GM12892 (cell line): ENCODE measurements at regions not wholly inside any gene's neighbourhood (a gene's known extent, or its start where the extent isn't known, plus 50 kb on each side); places are given as distances from the start of the nearest gene placed in this dataset.

Source experiments
- DNase-seq: peaks from one replicate; pipeline ENCODE4 v3.0.0; 2011; ENCODE audit not compliant: insufficient read length
- FAIRE-seq: peaks from 2 replicates; lab custom pipeline; 2011; peaks lifted over from hg19 to GRCh38; lab: Jason Lieb, UNC
- POLR2A ChIP-seq: IDR thresholded peaks from 2 replicates; pipeline ENCODE4 v1.6.1; 2011; ENCODE audit warnings: low read depth, low read length, control low read depth
- POLR2AphosphoS5 ChIP-seq: IDR thresholded peaks from 2 replicates; pipeline ENCODE4 v1.6.1; 2011; ENCODE audit warnings: low read depth, low read length, control low read depth
- TAF1 ChIP-seq: IDR thresholded peaks from 2 replicates; pipeline ENCODE4 v1.6.1; 2011; ENCODE audit warnings: low read depth, mild to moderate bottlenecking, control low read depth, low read length, borderline replicate concordance

- DNase-seq (no peak), FAIRE-seq (no peak)
- TF ChIP-seq POLR2AphosphoS5 (no peak), TAF1 (no peak), POLR2A (no peak)
Measured at GRCh38 chr4:132527817-132528216, 621.3 kb upstream of the PCDH10 start.

GRCh38 chr4:132530861-132531260 lies 618.2 kb upstream of the PCDH10 start:
- TF ChIP-seq TAF1: no peak
- no peak for TF ChIP-seq POLR2A
- no peak for TF ChIP-seq POLR2AphosphoS5
- DNase-seq: no peak
- FAIRE-seq: no peak

DNA sequence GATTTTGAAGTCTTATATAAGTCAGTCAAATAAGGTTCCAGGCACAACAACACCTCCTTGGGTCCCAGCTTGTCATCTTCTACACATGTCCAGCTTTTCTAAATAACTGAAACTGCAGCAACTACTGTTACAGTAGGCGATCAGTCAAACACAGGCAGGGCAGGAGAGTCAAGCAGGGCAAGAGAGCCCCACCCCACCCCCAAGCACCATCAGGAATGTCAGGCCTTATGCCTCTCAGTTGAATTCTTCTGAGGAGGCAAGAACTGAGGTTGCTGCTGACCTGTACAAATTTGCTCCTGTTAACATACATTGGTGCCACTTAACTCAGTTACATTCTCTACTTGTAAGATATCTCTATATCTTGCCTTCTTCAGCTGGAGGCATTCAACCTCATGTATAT lies 608.8 kb upstream of the PCDH10 start:
- no peak for FAIRE-seq
- DNase-seq: no peak
- no peak for TF ChIP-seq TAF1
- TF ChIP-seq POLR2A: no peak
- TF ChIP-seq POLR2AphosphoS5: no peak

GRCh38 chr4:132540797-132541196 lies 608.3 kb upstream of the PCDH10 start:
- DNase-seq (no peak), FAIRE-seq (no peak)
- TF ChIP-seq TAF1 (no peak), POLR2AphosphoS5 (no peak), POLR2A (no peak)

- DNase-seq (no peak), FAIRE-seq (no peak)
- TF ChIP-seq POLR2AphosphoS5 (no peak), POLR2A (no peak), TAF1 (no peak)
Measured at GRCh38 chr4:132542228-132542627, 606.9 kb upstream of the PCDH10 start.

- FAIRE-seq (no peak), DNase-seq (no peak)
- TF ChIP-seq POLR2AphosphoS5 (no peak), POLR2A (no peak), TAF1 (no peak)
Measured at GRCh38 chr4:132548463-132548862, 600.6 kb upstream of the PCDH10 start.

GRCh38 chr4:132556316-132556715 lies 592.8 kb upstream of the PCDH10 start:
- DNase-seq (no peak), FAIRE-seq (no peak)
- TF ChIP-seq TAF1 (no peak), POLR2AphosphoS5 (no peak), POLR2A (no peak)

DNA sequence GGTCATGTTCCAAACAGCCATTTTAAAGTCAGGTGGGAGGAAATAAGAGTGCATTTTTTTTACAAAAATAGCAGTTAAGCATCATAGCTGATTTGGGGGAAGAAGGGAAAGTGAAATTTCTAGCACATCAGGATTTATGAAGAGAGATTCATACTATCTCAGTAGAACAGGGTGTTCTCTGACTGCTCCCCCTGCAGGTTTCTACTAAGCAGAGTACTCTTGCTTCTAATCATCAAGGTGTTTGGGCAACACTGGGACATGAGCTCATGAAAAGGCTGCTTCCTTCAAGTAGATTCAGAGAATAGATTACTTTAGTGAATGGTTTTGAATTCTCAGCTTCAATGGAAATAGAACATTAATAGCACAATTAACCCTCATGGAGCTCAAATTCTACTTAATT lies 591.4 kb upstream of the PCDH10 start:
- DNase-seq (no peak), FAIRE-seq (no peak)
- TF ChIP-seq POLR2AphosphoS5: no peak
- TF ChIP-seq POLR2A: no peak
- no peak for TF ChIP-seq TAF1

GRCh38 chr4:132564920-132565319 lies 584.2 kb upstream of the PCDH10 start:
- no peak for FAIRE-seq
- no peak for DNase-seq
- TF ChIP-seq POLR2AphosphoS5 (no peak), POLR2A (no peak), TAF1 (no peak)

DNA sequence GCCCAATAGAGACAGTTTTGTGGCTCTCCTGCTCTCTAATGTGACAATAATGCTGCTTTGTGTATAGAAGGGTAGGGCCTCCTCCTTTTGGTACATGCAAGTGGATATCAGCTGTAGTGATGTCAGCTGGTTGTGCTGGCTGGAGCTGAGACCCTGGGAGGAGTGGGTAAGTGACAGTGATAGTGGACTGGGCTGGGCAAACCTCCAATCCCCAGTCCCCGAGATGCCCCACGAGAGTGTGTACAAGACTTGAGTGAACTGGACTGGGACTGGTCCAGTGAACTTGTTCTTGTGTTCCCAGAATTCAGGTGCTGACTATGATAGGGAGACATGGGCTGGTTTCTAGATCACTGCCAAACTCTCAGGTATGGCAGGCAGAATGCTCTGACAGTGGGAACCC lies 583.6 kb upstream of the PCDH10 start:
- FAIRE-seq: no peak
- DNase-seq: no peak
- no peak for TF ChIP-seq TAF1
- TF ChIP-seq POLR2A: no peak
- TF ChIP-seq POLR2AphosphoS5: no peak

GRCh38 chr4:132572210-132572609 lies 576.9 kb upstream of the PCDH10 start:
- DNase-seq: no peak
- no peak for FAIRE-seq
- TF ChIP-seq POLR2A: no peak

GRCh38 chr4:132587626-132588025 lies 561.5 kb upstream of the PCDH10 start:
- TF ChIP-seq POLR2AphosphoS5 (no peak), TAF1 (no peak), POLR2A (no peak)
- DNase-seq (no peak), FAIRE-seq (no peak)

DNA sequence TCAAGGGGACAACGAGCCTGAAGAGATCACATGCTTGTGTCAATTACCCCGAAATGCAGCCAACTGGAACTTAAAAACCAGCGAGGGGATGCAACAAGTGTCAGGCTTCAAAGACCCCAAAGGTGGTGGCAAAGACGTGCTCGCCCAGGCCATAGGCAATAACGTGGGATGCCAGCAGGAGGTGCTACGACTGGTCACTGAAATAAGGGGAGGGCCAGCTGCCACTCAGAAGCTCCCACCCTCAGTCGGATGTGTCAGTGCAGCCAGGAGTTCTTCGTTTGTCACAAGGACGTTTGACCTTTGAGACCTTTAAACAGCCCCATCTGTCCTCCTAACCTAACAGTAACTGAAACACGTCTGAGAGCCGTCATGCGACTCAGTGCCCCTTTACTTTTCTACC lies 556.8 kb upstream of the PCDH10 start:
- FAIRE-seq (no peak), DNase-seq (no peak)
- TF ChIP-seq TAF1 (no peak), POLR2AphosphoS5 (no peak), POLR2A (no peak)
